HK-2 (cell line): ENCODE measurements at regions not wholly inside any gene's neighbourhood (a gene's known extent, or its start where the extent isn't known, plus 50 kb on each side); places are given as distances from the start of the nearest gene placed in this dataset.

Experiments used
- DNase-seq: peaks from one replicate; pipeline ENCODE4 v3.0.0-alpha.2; 2018; ENCODE audit not compliant: unreplicated experiment

GRCh38 chr20:50298554-50299324 is 108.1 kb downstream of the CEBPB start:
- DNase-seq, result no peak

- DNase-seq, result no peak
Measured at GRCh38 chr20:50299325-50299629, 108.6 kb downstream of the CEBPB start.

- DNase-seq, result no peak
Measured at GRCh38 chr20:50301165-50301564, 110.5 kb downstream of the CEBPB start.

- DNase-seq, result no peak
Measured at GRCh38 chr20:50301712-50302111, 111.1 kb downstream of the CEBPB start.

GRCh38 chr20:50302341-50303057 is 111.9 kb downstream of the CEBPB start:
- DNase-seq, result no peak

GRCh38 chr20:50303573-50304500 is 113.2 kb downstream of the CEBPB start:
- peak; percentile 68 for DNase-seq

GRCh38 chr20:50304501-50304856 is 113.8 kb downstream of the CEBPB start:
- no peak for DNase-seq

- no peak for DNase-seq
Measured at GRCh38 chr20:50304923-50305635, 114.4 kb downstream of the CEBPB start.

GRCh38 chr20:50305636-50306477 is 115.2 kb downstream of the CEBPB start:
- no peak for DNase-seq

- DNase-seq, result no peak
Measured at GRCh38 chr20:50306478-50307423, 116.1 kb downstream of the CEBPB start.

GRCh38 chr20:50308166-50308512 is 117.5 kb downstream of the CEBPB start:
- DNase-seq, result no peak

GRCh38 chr20:50308513-50309279 is 118.1 kb downstream of the CEBPB start:
- DNase-seq, result peak; percentile 98

GRCh38 chr20:50309280-50309763 is 118.7 kb downstream of the CEBPB start:
- no peak for DNase-seq

- no peak for DNase-seq
Measured at GRCh38 chr20:50309764-50310672, 119.4 kb downstream of the CEBPB start.

- no peak for DNase-seq
Measured at GRCh38 chr20:50310673-50311051, 120.0 kb downstream of the CEBPB start.

- no peak for DNase-seq
Measured at GRCh38 chr20:50311308-50312001, 120.8 kb downstream of the CEBPB start.

- no peak for DNase-seq
Measured at GRCh38 chr20:50312002-50312681, 121.5 kb downstream of the CEBPB start.
